GM23338 (cell line): ENCODE measurements at regions not wholly inside any gene's neighbourhood (a gene's known extent, or its start where the extent isn't known, plus 50 kb on each side); places are given as distances from the start of the nearest gene placed in this dataset.

Experiments used
- ATAC-seq: fragments of 200-7000 bp; cut with Tn5 transposase; 3 replicates; pipeline ENCODE4 v1.9.1; 2020
- DNase-seq: peaks from one replicate; pipeline ENCODE4 v3.0.0-alpha.2; 2015; ENCODE audit warnings: low spot score
- H2AFZ ChIP-seq: fragments of 200-600 bp; sonication (generic); 2 replicates; pipeline ENCODE4 v1.8.0; 2016; ENCODE audit warnings: antibody characterized with exemption, mild to moderate bottlenecking, moderate library complexity
- H3F3A ChIP-seq: fragments of 200-600 bp; sonication (generic); replicated peaks from 2 replicates; pipeline ENCODE4 v1.8.0; 2017; ENCODE audit warnings: antibody characterized with exemption, mixed run types, low read depth
- H3K27ac ChIP-seq: fragments of 200-600 bp; sonication (generic); 2 replicates; pipeline ENCODE4 v1.6.1; 2016; ENCODE audit warnings: low read depth
- H3K27me3 ChIP-seq: fragments of 200-600 bp; sonication (generic); 2 replicates; pipeline ENCODE4 v1.8.0; 2016; ENCODE audit warnings: mild to moderate bottlenecking, mixed run types, moderate library complexity; ENCODE audit not compliant: insufficient read depth
- H3K36me3 ChIP-seq: fragments of 200-600 bp; sonication (generic); 2 replicates; pipeline ENCODE4 v1.8.0; 2016; ENCODE audit warnings: mild to moderate bottlenecking; ENCODE audit not compliant: insufficient read depth
- H3K4me1 ChIP-seq: fragments of 200-600 bp; sonication (generic); 2 replicates; pipeline ENCODE4 v1.8.0; 2016; ENCODE audit warnings: mild to moderate bottlenecking, moderate library complexity; ENCODE audit not compliant: insufficient read depth
- H3K4me2 ChIP-seq: fragments of 200-600 bp; sonication (generic); 2 replicates; pipeline ENCODE4 v1.7.1; 2017; ENCODE audit warnings: mixed run types
- H3K4me3 ChIP-seq: fragments of 200-600 bp; sonication (generic); 2 replicates; pipeline ENCODE4 v1.6.1; 2016; ENCODE audit warnings: mixed run types
- H3K79me2 ChIP-seq: fragments of 200-600 bp; sonication (generic); replicated peaks from 2 replicates; pipeline ENCODE4 v1.8.0; 2017; ENCODE audit warnings: mild to moderate bottlenecking; ENCODE audit not compliant: insufficient read depth
- H3K9me2 ChIP-seq: fragments of 200-600 bp; sonication (generic); 2 replicates; pipeline ENCODE4 v1.8.0; 2017; ENCODE audit not compliant: insufficient read depth
- H4K20me1 ChIP-seq: fragments of 200-600 bp; sonication (generic); replicated peaks from 2 replicates; pipeline ENCODE4 v1.8.0; 2017; ENCODE audit warnings: mild to moderate bottlenecking; ENCODE audit not compliant: insufficient read depth
- H3K27ac Mint-ChIP-seq: 2 replicates; pipeline ENCODE4 v1.8.0; 2020; ENCODE audit warnings: inconsistent platforms, mild to moderate bottlenecking, moderate library complexity, mixed read lengths
- H3K27me3 Mint-ChIP-seq: 3 replicates; pipeline ENCODE4 v1.8.0; 2022; ENCODE audit warnings: low read depth, mild to moderate bottlenecking, moderate library complexity, mixed read lengths, inconsistent platforms; ENCODE audit not compliant: insufficient read depth, poor library complexity
- H3K36me3 Mint-ChIP-seq: 3 replicates; pipeline ENCODE4 v1.8.0; 2021; ENCODE audit warnings: low read depth, mild to moderate bottlenecking, inconsistent platforms, moderate library complexity, mixed read lengths
- H3K4me1 Mint-ChIP-seq: 3 replicates; pipeline ENCODE4 v1.8.0; 2020; ENCODE audit warnings: mild to moderate bottlenecking, inconsistent platforms, mixed read lengths
- H3K4me3 Mint-ChIP-seq: 3 replicates; pipeline ENCODE4 v1.8.0; 2021; ENCODE audit warnings: moderate library complexity, mild to moderate bottlenecking, inconsistent platforms, mixed read lengths
- H3K9me3 Mint-ChIP-seq: 3 replicates; pipeline ENCODE4 v1.8.0; 2020; ENCODE audit warnings: moderate library complexity, mild to moderate bottlenecking, inconsistent platforms, mixed read lengths
- CREB1 ChIP-seq: fragments of 250-450 bp; sonication (Bioruptor Pico); IDR thresholded peaks from 2 replicates; pipeline ENCODE4 v1.5.0; 2020; ENCODE audit warnings: low read depth, mild to moderate bottlenecking, moderate library complexity
- CTCF ChIP-seq, 2 experiments: fragments of 200-600 bp in 1 of 2; sonication (generic) in 1 of 2; conservative IDR thresholded peaks; 2 replicates each; pipeline versions ENCODE4 v1.5.1 to v1.6.1; 2016 to 2017; ENCODE audit warnings: antibody characterized with exemption in 2 of 2, low read depth in 2 of 2, mild to moderate bottlenecking in 2 of 2, moderate library complexity in 1 of 2
- ETS1 ChIP-seq: IDR thresholded peaks from 2 replicates; pipeline ENCODE4 v1.6.1; 2016; ENCODE audit warnings: antibody characterized with exemption
- EZH2 ChIP-seq: fragments of 200-600 bp; sonication (generic); IDR thresholded peaks from one replicate; pipeline ENCODE4 v1.8.0; 2017; ENCODE audit warnings: antibody characterized with exemption, mild to moderate bottlenecking, low read depth; ENCODE audit not compliant: unreplicated experiment
- EZH2phosphoT487 ChIP-seq: fragments of 200-600 bp; sonication (generic); IDR thresholded peaks from one replicate; pipeline ENCODE4 v1.8.1; 2018; ENCODE audit warnings: antibody characterized with exemption; ENCODE audit not compliant: unreplicated experiment
- JUNB ChIP-seq: IDR thresholded peaks from one replicate; pipeline ENCODE4 v1.6.1; 2016; ENCODE audit warnings: antibody characterized with exemption; ENCODE audit not compliant: unreplicated experiment
- NANOG ChIP-seq: IDR thresholded peaks from 2 replicates; pipeline ENCODE4 v1.6.1; 2016; ENCODE audit warnings: antibody characterized with exemption, borderline replicate concordance
- POLR2AphosphoS5 ChIP-seq: IDR thresholded peaks from 2 replicates; pipeline ENCODE4 v1.6.1; 2016; ENCODE audit warnings: antibody characterized with exemption, low read depth
- REST ChIP-seq: IDR thresholded peaks from one replicate; pipeline ENCODE4 v1.6.1; 2018; ENCODE audit warnings: antibody characterized with exemption; ENCODE audit not compliant: unreplicated experiment
- STAT1 ChIP-seq: IDR thresholded peaks from one replicate; pipeline ENCODE4 v1.6.1; 2016; ENCODE audit warnings: antibody characterized with exemption; ENCODE audit not compliant: unreplicated experiment
- ZNF114 ChIP-seq: fragments of 250-450 bp; sonication (Bioruptor Pico); IDR thresholded peaks from 2 replicates; pipeline ENCODE4 v1.5.0; 2020; ENCODE audit warnings: mild to moderate bottlenecking, moderate library complexity
- ZNF331 ChIP-seq: fragments of 250-450 bp; sonication (Bioruptor Pico); IDR thresholded peaks from 2 replicates; pipeline ENCODE4 v1.5.0; 2020; ENCODE audit warnings: low read depth, mild to moderate bottlenecking, moderate library complexity
- ZNF462 ChIP-seq: fragments of 250-450 bp; sonication (Bioruptor Pico); IDR thresholded peaks from 2 replicates; pipeline ENCODE4 v1.5.0; 2020; ENCODE audit warnings: mild to moderate bottlenecking, moderate library complexity

- no peaks in the 10 kb centered on the region for H3K4me1 Mint-ChIP-seq
- TF ChIP-seq EZH2phosphoT487 (no peak), ETS1 (no peak), REST (no peak), CTCF (conservative IDR thresholded peaks at IDR 0.05; ENCODE audit: low read depth in 2 of 2) (no peak), ZNF114 (CRISPR knock-in tag) (no peak), ZNF462 (CRISPR knock-in tag) (no peak), EZH2 (no peak), NANOG (no peak), CREB1 (CRISPR knock-in tag) (no peak), JUNB (no peak), ZNF331 (no peak), POLR2AphosphoS5 (no peak), STAT1 (no peak)
Measured at GRCh38 chr2:118209727-118210126, 121.5 kb downstream of the INSIG2 start.

More at GRCh38 chr2:118209727-118210126, 121.5 kb downstream of the INSIG2 start:
- ATAC-seq: no peak
- no peak overlapping the region for H3K27ac Mint-ChIP-seq
- no peaks in the 10 kb centered on the region for H3K9me2 ChIP-seq
- no peak for DNase-seq
- H3F3A ChIP-seq: no peaks in the 10 kb centered on the region
- H2AFZ ChIP-seq: no peak overlapping the region
- no peaks in the 10 kb centered on the region for H3K79me2 ChIP-seq
- no peaks in the 10 kb centered on the region for H4K20me1 ChIP-seq
- H3K4me3 ChIP-seq: no peak overlapping the region
- no peak overlapping the region for H3K4me2 ChIP-seq
- H3K4me3 Mint-ChIP-seq: no peak overlapping the region
- no peaks in the 10 kb centered on the region for H3K27me3 Mint-ChIP-seq
- H3K27me3 ChIP-seq: no peaks in the 10 kb centered on the region
- H3K36me3 Mint-ChIP-seq: no peaks in the 10 kb centered on the region
- H3K4me1 ChIP-seq: no peaks in the 10 kb centered on the region
- no peaks in the 10 kb centered on the region for H3K9me3 Mint-ChIP-seq
- no peaks in the 10 kb centered on the region for H3K36me3 ChIP-seq
- no peak overlapping the region for H3K27ac ChIP-seq
